RWPE2 (cell line): ENCODE measurements at regions not wholly inside any gene's neighbourhood (a gene's known extent, or its start where the extent isn't known, plus 50 kb on each side); places are given as distances from the start of the nearest gene placed in this dataset.

Source experiments
- ATAC-seq: fragments of 200-7000 bp; cut with Tn5 transposase; 3 replicates; pipeline ENCODE4 v1.9.1; 2021; ENCODE audit warnings: low read depth
- DNase-seq: peaks from one replicate; pipeline ENCODE4 v3.0.0-alpha.2; 2020; ENCODE audit warnings: low spot score
- H3K27ac ChIP-seq: fragments of 450-650 bp; 2 replicates; pipeline ENCODE4 v1.5.1; 2017; ENCODE audit warnings: mild to moderate bottlenecking; ENCODE audit not compliant: poor library complexity, severe bottlenecking
- H3K27me3 ChIP-seq: fragments of 250-450 bp; sonication (Bioruptor Pico); 2 replicates; pipeline ENCODE4 v1.5.1; 2021; ENCODE audit warnings: mild to moderate bottlenecking, moderate library complexity; ENCODE audit not compliant: insufficient read depth, poor library complexity, severe bottlenecking
- H3K36me3 ChIP-seq: fragments of 250-450 bp; sonication (Bioruptor Pico); 2 replicates; pipeline ENCODE4 v1.5.1; 2020; ENCODE audit warnings: low read depth, mild to moderate bottlenecking, moderate library complexity
- H3K4me1 ChIP-seq: fragments of 250-450 bp; sonication (Bioruptor Pico); 2 replicates; pipeline ENCODE4 v1.5.1; 2021; ENCODE audit warnings: mild to moderate bottlenecking, moderate library complexity; ENCODE audit not compliant: insufficient read depth, poor library complexity, severe bottlenecking
- H3K4me3 ChIP-seq: fragments of 250-450 bp; sonication (Bioruptor Pico); 2 replicates; pipeline ENCODE4 v1.5.1; 2021; ENCODE audit warnings: mild to moderate bottlenecking, moderate library complexity; ENCODE audit not compliant: severe bottlenecking
- H3K9me3 ChIP-seq: fragments of 250-450 bp; sonication (Bioruptor Pico); 2 replicates; pipeline ENCODE4 v1.5.1; 2021; ENCODE audit warnings: mild to moderate bottlenecking, moderate library complexity; ENCODE audit not compliant: severe bottlenecking
- CTCF ChIP-seq: fragments of 450-650 bp; IDR thresholded peaks from one replicate; pipeline ENCODE4 v1.5.1; 2017; ENCODE audit warnings: mild to moderate bottlenecking, moderate library complexity; ENCODE audit not compliant: poor library complexity, severe bottlenecking

GRCh38 chr2:221817052-221817451, 244.9 kb upstream of the EPHA4 start:
- TF ChIP-seq CTCF, result no peak
- Histone ChIP-seq H3K36me3 (no peaks in the 10 kb centered on the region), H3K27ac (no peak overlapping the region), H3K4me3 (no peak overlapping the region), H3K9me3 (no peaks in the 10 kb centered on the region), H3K27me3 (no peaks in the 10 kb centered on the region), H3K4me1 (no peaks in the 10 kb centered on the region)
- no peak for DNase-seq
- peak; percentile 91 for ATAC-seq

- ATAC-seq (no peak), DNase-seq (no peak)
- no peak overlapping the region for H3K4me3 ChIP-seq
- no peak for TF ChIP-seq CTCF
- no peaks in the 10 kb centered on the region for H3K9me3 ChIP-seq
- no peak overlapping the region for H3K27ac ChIP-seq
- H3K4me1 ChIP-seq, result no peaks in the 10 kb centered on the region
- H3K27me3 ChIP-seq, result no peaks in the 10 kb centered on the region
- H3K36me3 ChIP-seq, result no peaks in the 10 kb centered on the region
Measured at GRCh38 chr2:221816566-221816965, 244.5 kb upstream of the EPHA4 start.

- no peak for DNase-seq
- no peak for ATAC-seq
- TF ChIP-seq CTCF, result no peak
- H3K27ac ChIP-seq, result no peak overlapping the region
- no peaks in the 10 kb centered on the region for H3K4me1 ChIP-seq
- no peaks in the 10 kb centered on the region for H3K36me3 ChIP-seq
- H3K4me3 ChIP-seq, result no peak overlapping the region
- H3K9me3 ChIP-seq, result no peaks in the 10 kb centered on the region
- no peaks in the 10 kb centered on the region for H3K27me3 ChIP-seq
Measured at GRCh38 chr2:221810650-221811049, 238.5 kb upstream of the EPHA4 start.

- Histone ChIP-seq H3K4me1 (no peaks in the 10 kb centered on the region), H3K27me3 (no peaks in the 10 kb centered on the region), H3K27ac (no peak overlapping the region), H3K4me3 (no peak overlapping the region), H3K36me3 (no peaks in the 10 kb centered on the region), H3K9me3 (no peaks in the 10 kb centered on the region)
- ATAC-seq, result no peak
- no peak for TF ChIP-seq CTCF
- no peak for DNase-seq
Measured at GRCh38 chr2:221810245-221810644, 238.1 kb upstream of the EPHA4 start.

- ATAC-seq (no peak), DNase-seq (no peak)
- H3K4me1 ChIP-seq, result no peaks in the 10 kb centered on the region
- no peaks in the 10 kb centered on the region for H3K27me3 ChIP-seq
- no peak for TF ChIP-seq CTCF
- H3K4me3 ChIP-seq, result no peak overlapping the region
- H3K9me3 ChIP-seq, result no peaks in the 10 kb centered on the region
- no peaks in the 10 kb centered on the region for H3K36me3 ChIP-seq
- H3K27ac ChIP-seq, result no peak overlapping the region
Measured at GRCh38 chr2:221808488-221808887, 236.4 kb upstream of the EPHA4 start.
